Sigmoid colon (tissue), 4 donors: ENCODE measurements at regions not wholly inside any gene's neighbourhood (a gene's known extent, or its start where the extent isn't known, plus 50 kb on each side); places are given as distances from the start of the nearest gene placed in this dataset.

ENCODE experiments used
- CTCF ChIP-seq, 4 experiments: fragments of 450-650 bp in 3 of 4; fragments of 200-600 bp in 1 of 4; IDR thresholded peaks; one replicate each; pipeline ENCODE4 v1.5.1; 2016 to 2019; ENCODE audit warnings: antibody characterized with exemption in 4 of 4, mild to moderate bottlenecking in 3 of 4, moderate library complexity in 2 of 4
- POLR2A ChIP-seq, 2 donors: fragments of 450-650 bp; IDR thresholded peaks; one replicate each; pipeline ENCODE4 v1.6.1; 2016; ENCODE audit warnings: antibody characterized with exemption in 2 of 2, mild to moderate bottlenecking in 2 of 2, moderate library complexity in 2 of 2
- POLR2AphosphoS5 ChIP-seq, 4 donors: sonication (generic); formaldehyde crosslinking; IDR thresholded peaks; one replicate each; pipeline ENCODE4 v1.6.1; 2017; ENCODE audit warnings: antibody characterized with exemption in 4 of 4

GRCh38 chr13:61706899-61707298 is 291.2 kb upstream of the PCDH20 start:
- no peak for TF ChIP-seq POLR2A (IDR thresholded peaks at IDR 0.05)
- no peak for TF ChIP-seq POLR2AphosphoS5 (IDR thresholded peaks at IDR 0.05)
- no peak for TF ChIP-seq CTCF (IDR thresholded peaks at IDR 0.05)
